Vagina (tissue), 2 donors: ENCODE measurements at regions not wholly inside any gene's neighbourhood (a gene's known extent, or its start where the extent isn't known, plus 50 kb on each side); places are given as distances from the start of the nearest gene placed in this dataset.

Experiments used
- CTCF ChIP-seq, 3 experiments: fragments of 450-650 bp in 2 of 3; fragments of 200-600 bp in 1 of 3; sonication (generic) in 1 of 3; IDR thresholded peaks; one replicate each; pipeline ENCODE4 v1.5.1; 2017 to 2019; ENCODE audit warnings: antibody characterized with exemption in 3 of 3, mild to moderate bottlenecking in 2 of 3, moderate library complexity in 2 of 3
- POLR2A ChIP-seq, 2 donors: fragments of 450-650 bp; IDR thresholded peaks; one replicate each; pipeline ENCODE4 v1.6.1; 2017; ENCODE audit warnings: antibody characterized with exemption in 2 of 2, mild to moderate bottlenecking in 2 of 2, moderate library complexity in 2 of 2

- TF ChIP-seq CTCF (IDR thresholded peaks at IDR 0.05) (no peak), POLR2A (IDR thresholded peaks at IDR 0.05) (no peak)
These were observed 122.7 kb upstream of the NFIA start for GRCh38 chr1:60959701-60960100.
